Spleen (tissue), 11 donors: ENCODE measurements at regions not wholly inside any gene's neighbourhood (a gene's known extent, or its start where the extent isn't known, plus 50 kb on each side); places are given as distances from the start of the nearest gene placed in this dataset.

Experiments
- DNase-seq: peaks from one replicate; pipeline ENCODE4 v3.0.0-alpha.2; 2020
- H3K27ac ChIP-seq, 8 donors: fragments of 200-600 bp; sonication (generic) in 7 of 8; 1 replicate in 4 of 8; 2 replicates in 4 of 8; pipeline versions ENCODE4 v1.5.0 to v1.8.0; 2016 to 2021; ENCODE audit warnings: inconsistent platforms in 4 of 8, mild to moderate bottlenecking in 4 of 8, moderate library complexity in 1 of 8
- H3K27me3 ChIP-seq, 7 donors: fragments of 200-600 bp; sonication (generic) in 6 of 7; replicated peaks in 1 of 7; 1 replicate in 4 of 7; 2 replicates in 3 of 7; pipeline versions ENCODE4 v1.5.0 to v1.8.0; 2016 to 2021; ENCODE audit warnings: inconsistent platforms in 3 of 7, mild to moderate bottlenecking in 1 of 7
- H3K36me3 ChIP-seq, 6 donors: fragments of 200-600 bp; sonication (generic) in 5 of 6; 1 replicate in 4 of 6; 2 replicates in 2 of 6; pipeline versions ENCODE4 v1.5.0 to v1.8.0; 2016 to 2021; ENCODE audit warnings: inconsistent platforms in 2 of 6
- H3K4me1 ChIP-seq, 6 donors: fragments of 200-600 bp; sonication (generic) in 5 of 6; 1 replicate in 3 of 6; 2 replicates in 3 of 6; pipeline versions ENCODE4 v1.5.0 to v1.8.0; 2016 to 2021; ENCODE audit warnings: inconsistent platforms in 3 of 6
- H3K4me3 ChIP-seq, 8 donors: fragments of 200-600 bp; sonication (generic) in 7 of 8; 1 replicate in 4 of 8; 2 replicates in 4 of 8; pipeline versions ENCODE4 v1.5.0 to v1.8.0; 2016 to 2021; ENCODE audit warnings: inconsistent platforms in 4 of 8, mild to moderate bottlenecking in 4 of 8, moderate library complexity in 2 of 8
- H3K9me3 ChIP-seq, 8 donors: fragments of 200-600 bp; sonication (generic) in 7 of 8; 1 replicate in 4 of 8; 2 replicates in 4 of 8; pipeline versions ENCODE4 v1.5.0 to v1.8.0; 2016 to 2021; ENCODE audit warnings: inconsistent platforms in 4 of 8
- POLR2A ChIP-seq, 3 donors: fragments of 450-650 bp; IDR thresholded peaks; one replicate each; pipeline ENCODE4 v1.5.1; 2017; ENCODE audit warnings: antibody characterized with exemption in 3 of 3, mild to moderate bottlenecking in 1 of 3
- POLR2AphosphoS5 ChIP-seq, 3 donors: sonication (generic); formaldehyde crosslinking; IDR thresholded peaks; one replicate each; pipeline ENCODE4 v1.5.1; 2017; ENCODE audit warnings: antibody characterized with exemption in 3 of 3
- WGBS, 5 donors: extraction: QIAGEN DNeasy Blood & Tissue Kit in 3 of 5; methylation state at CpG; one replicate each; pipeline versions ENCODE4 v1.1.5 to v1.1.7; 2013 to 2018; 5-methylcytosine and 5-hydroxymethylcytosine counted together
- intact Hi-C: fragments of 100-400 bp; cut with DNase I; formaldehyde crosslinking; loops from one replicate; pipeline ENCODE4 v1.15.0; 2023; ENCODE audit warnings: low total_unique reads
- TF ChIP-seq, protein P1 (sequence below), 11 experiments: fragments of 200-600 bp in 7 of 11; fragments of 450-650 bp in 4 of 11; sonication (generic) in 4 of 11; IDR thresholded peaks in 8 of 11; conservative IDR thresholded peaks in 3 of 11; 1 replicate in 7 of 11; 2 replicates in 4 of 11; pipeline versions ENCODE4 v1.4.0 to v1.8.0; 2016 to 2021; ENCODE audit warnings: antibody characterized with exemption in 11 of 11, inconsistent platforms in 4 of 11, mild to moderate bottlenecking in 1 of 11
- donor health status: healthy with polysubstance abuse.
- donor health status: DM: no; HTN: no; CAD: no; lungs with moderate emphysema.
- donor health status: DM: no; HTN: no; CAD: no.
- donor health status: Bipolar disorder and iron deficiency.
- donor health status: healthy.
- donor health status: DM: no; HTN: no; CAD: no.
- donor health status: DM: yes; HTN: yes; CAD: no.

DNA sequence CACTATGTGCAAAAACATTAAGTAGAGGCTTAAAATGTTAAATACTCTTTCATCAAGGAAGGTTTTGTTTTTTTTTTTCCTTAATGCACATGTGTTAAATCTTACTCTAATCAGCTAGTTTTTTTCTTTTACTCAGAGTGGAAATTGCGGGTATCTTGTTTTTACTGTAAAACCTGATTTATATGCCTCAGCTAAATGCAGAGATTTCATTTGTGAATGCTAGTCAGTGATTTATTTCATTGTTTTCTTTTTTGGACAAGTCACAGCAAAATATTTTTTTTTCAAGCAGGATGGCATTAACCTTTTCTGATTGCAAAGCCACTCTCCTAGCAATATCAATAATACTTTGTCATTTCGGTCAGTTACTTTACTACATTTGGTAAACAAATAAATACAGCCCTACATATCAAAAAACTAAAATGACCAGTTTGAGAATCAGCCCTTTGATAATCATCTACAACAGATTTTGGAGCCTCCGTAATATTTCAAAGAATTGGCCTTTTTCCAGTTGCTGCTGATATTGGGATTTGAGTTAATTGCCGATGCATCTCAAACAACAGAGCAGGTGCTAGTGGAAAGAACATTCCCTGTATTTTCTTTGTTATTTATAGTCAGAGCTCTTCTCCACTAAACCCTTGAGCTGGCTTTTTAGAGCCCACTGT, 579.2 kb upstream of the ZNF608 start:
- no peaks in the 10 kb centered on the region for H3K9me3 ChIP-seq
- 79 to 88% (median 82%) methylated on average over 4 of the region's 4 CpGs for WGBS, 5 donors
- peaks cover 0 to 5% (median 0%) of the 10 kb centered on the region in 6 donors for H3K4me1 ChIP-seq
- H3K27me3 ChIP-seq, result no peaks in the 10 kb centered on the region
- no peaks in the 10 kb centered on the region for H3K36me3 ChIP-seq
- DNase-seq, result no peak
- no peak overlapping the region for H3K4me3 ChIP-seq
- no peak for TF ChIP-seq POLR2A (IDR thresholded peaks at IDR 0.05)
- TF ChIP-seq, protein P1, sequence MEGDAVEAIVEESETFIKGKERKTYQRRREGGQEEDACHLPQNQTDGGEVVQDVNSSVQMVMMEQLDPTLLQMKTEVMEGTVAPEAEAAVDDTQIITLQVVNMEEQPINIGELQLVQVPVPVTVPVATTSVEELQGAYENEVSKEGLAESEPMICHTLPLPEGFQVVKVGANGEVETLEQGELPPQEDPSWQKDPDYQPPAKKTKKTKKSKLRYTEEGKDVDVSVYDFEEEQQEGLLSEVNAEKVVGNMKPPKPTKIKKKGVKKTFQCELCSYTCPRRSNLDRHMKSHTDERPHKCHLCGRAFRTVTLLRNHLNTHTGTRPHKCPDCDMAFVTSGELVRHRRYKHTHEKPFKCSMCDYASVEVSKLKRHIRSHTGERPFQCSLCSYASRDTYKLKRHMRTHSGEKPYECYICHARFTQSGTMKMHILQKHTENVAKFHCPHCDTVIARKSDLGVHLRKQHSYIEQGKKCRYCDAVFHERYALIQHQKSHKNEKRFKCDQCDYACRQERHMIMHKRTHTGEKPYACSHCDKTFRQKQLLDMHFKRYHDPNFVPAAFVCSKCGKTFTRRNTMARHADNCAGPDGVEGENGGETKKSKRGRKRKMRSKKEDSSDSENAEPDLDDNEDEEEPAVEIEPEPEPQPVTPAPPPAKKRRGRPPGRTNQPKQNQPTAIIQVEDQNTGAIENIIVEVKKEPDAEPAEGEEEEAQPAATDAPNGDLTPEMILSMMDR (IDR thresholded peaks at IDR 0.05 in 8 of 11, conservative IDR thresholded peaks at IDR 0.05 in 3 of 11), result no peak
- TF ChIP-seq POLR2AphosphoS5 (IDR thresholded peaks at IDR 0.05), result no peak
- no peak overlapping the region for H3K27ac ChIP-seq
- intact Hi-C loops, result no loop called here

DNA sequence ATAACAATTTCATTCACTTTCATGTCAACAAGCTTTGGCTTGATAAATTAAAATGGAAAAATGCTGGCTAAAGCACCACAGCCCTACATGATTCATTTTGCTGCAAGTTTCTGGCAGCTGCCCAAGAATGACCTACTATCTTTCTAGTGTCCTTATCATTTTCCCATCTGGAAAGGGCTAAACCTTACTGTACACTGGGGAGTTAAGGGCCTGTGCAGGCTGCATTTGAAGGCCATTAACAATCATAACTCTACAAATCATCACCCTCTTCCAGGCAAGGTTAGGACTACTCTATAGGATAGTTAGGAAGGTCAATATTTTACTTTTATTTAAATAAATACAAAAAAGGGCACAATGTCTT, 579.7 kb upstream of the ZNF608 start:
- Histone ChIP-seq H3K4me3 (no peak overlapping the region), H3K27ac (no peak overlapping the region), H3K36me3 (no peaks in the 10 kb centered on the region), H3K9me3 (no peaks in the 10 kb centered on the region), H3K27me3 (no peaks in the 10 kb centered on the region), H3K4me1 (peaks cover 0 to 5% (median 0%) of the 10 kb centered on the region in 6 donors)
- intact Hi-C loops, result no loop called here
- TF ChIP-seq POLR2A (IDR thresholded peaks at IDR 0.05) (no peak), POLR2AphosphoS5 (IDR thresholded peaks at IDR 0.05) (no peak)
- TF ChIP-seq, protein P1 (IDR thresholded peaks at IDR 0.05 in 8 of 11, conservative IDR thresholded peaks at IDR 0.05 in 3 of 11), result no peak
- no peak for DNase-seq

DNA sequence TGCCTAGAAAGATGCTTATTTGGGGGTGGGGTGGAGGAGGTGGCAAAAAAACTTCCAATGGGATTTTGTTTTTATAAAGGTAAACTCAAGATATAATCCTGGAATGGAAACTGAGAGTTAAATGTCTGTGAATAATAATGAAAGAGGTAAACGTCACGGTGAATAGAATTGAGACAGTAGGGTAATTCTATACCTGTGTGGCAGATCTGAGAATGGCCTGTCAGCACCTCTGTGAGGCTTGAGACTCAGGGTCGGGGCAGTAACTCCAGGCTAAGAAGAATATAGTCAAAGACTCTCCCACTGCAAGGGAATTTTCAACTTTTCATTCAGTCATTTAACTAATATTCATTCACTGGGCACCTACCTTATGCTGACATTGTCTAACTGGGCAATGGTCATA, 581.2 kb upstream of the ZNF608 start:
- no peak overlapping the region for H3K27ac ChIP-seq
- H3K36me3 ChIP-seq, result no peaks in the 10 kb centered on the region
- no peaks in the 10 kb centered on the region for H3K9me3 ChIP-seq
- H3K4me1 ChIP-seq, result peaks cover 0 to 5% (median 0%) of the 10 kb centered on the region in 6 donors
- no peak for DNase-seq
- H3K4me3 ChIP-seq, result no peak overlapping the region
- H3K27me3 ChIP-seq, result no peaks in the 10 kb centered on the region
- 76 to 92% (median 84%) methylated on average over 3 of the region's 3 CpGs for WGBS, 5 donors
- no peak for TF ChIP-seq POLR2A (IDR thresholded peaks at IDR 0.05)
- no peak for TF ChIP-seq POLR2AphosphoS5 (IDR thresholded peaks at IDR 0.05)
- TF ChIP-seq, protein P1 (IDR thresholded peaks at IDR 0.05 in 8 of 11, conservative IDR thresholded peaks at IDR 0.05 in 3 of 11), result no peak
- intact Hi-C loops, result no loop called here

DNA sequence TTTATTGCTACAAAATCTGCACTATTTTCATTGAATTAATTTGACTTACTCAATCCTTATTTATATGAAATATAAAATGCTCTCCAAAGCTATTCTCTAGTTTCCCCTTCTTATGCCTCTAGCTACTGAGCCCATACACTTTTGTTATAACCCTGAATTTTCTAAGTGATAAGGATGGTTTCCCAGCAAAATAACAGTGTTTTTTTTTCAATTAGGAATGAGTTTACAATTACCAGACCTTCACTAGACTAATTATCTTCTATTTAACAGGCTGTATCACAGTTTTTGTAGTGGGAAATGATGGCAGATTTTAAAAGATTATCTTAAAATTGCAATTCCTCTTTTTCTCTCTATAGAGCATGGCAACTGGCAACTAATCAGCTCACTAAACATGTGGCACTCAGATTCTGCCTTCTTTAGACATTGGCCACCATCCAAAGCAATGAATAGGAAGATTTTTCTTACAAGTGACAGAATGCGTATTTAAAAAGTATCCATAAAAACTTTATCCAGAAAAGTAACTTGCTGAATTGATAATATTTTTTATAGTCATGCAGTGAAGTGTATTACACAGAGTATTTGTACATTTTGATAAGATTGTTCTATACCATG, 585.7 kb upstream of the ZNF608 start:
- Histone ChIP-seq H3K27ac (no peak overlapping the region), H3K9me3 (no peaks in the 10 kb centered on the region), H3K36me3 (no peaks in the 10 kb centered on the region), H3K27me3 (no peaks in the 10 kb centered on the region), H3K4me3 (no peak overlapping the region), H3K4me1 (no peaks in the 10 kb centered on the region)
- WGBS, 5 donors, result 36 to 88% (median 72%) methylated on average over 1 of the region's 1 CpG
- intact Hi-C loops, result no loop called here
- TF ChIP-seq POLR2AphosphoS5 (IDR thresholded peaks at IDR 0.05) (no peak), POLR2A (IDR thresholded peaks at IDR 0.05) (no peak)
- TF ChIP-seq, protein P1 (IDR thresholded peaks at IDR 0.05 in 8 of 11, conservative IDR thresholded peaks at IDR 0.05 in 3 of 11), result no peak
- no peak for DNase-seq
